Duodenal mucosa (tissue), 2 donors: ENCODE measurements at regions not wholly inside any gene's neighbourhood (a gene's known extent, or its start where the extent isn't known, plus 50 kb on each side); places are given as distances from the start of the nearest gene placed in this dataset.

Source experiments
- H3K27ac ChIP-seq: one replicate; pipeline ENCODE4 v1.7.0; 2013; ENCODE audit warnings: low read depth, low read length
- H3K27me3 ChIP-seq, 2 donors: one replicate each; pipeline ENCODE4 v1.7.0; 2013; ENCODE audit warnings: low read length in 2 of 2, control low read depth in 1 of 2; ENCODE audit not compliant: insufficient read depth in 2 of 2, control insufficient read depth in 1 of 2
- H3K36me3 ChIP-seq, 2 donors: one replicate each; pipeline ENCODE4 v1.7.0; 2013; ENCODE audit warnings: low read length in 2 of 2, control low read depth in 1 of 2; ENCODE audit not compliant: insufficient read depth in 2 of 2, control insufficient read depth in 1 of 2
- H3K4me1 ChIP-seq, 2 donors: one replicate each; pipeline ENCODE4 v1.7.0; 2013; ENCODE audit warnings: low read length in 2 of 2, control low read depth in 1 of 2; ENCODE audit not compliant: insufficient read depth in 2 of 2, control insufficient read depth in 1 of 2
- H3K4me3 ChIP-seq, 2 donors: one replicate each; pipeline ENCODE4 v1.7.0; 2013; ENCODE audit warnings: low read length in 2 of 2, low read depth in 1 of 2
- H3K9ac ChIP-seq, 2 donors: one replicate each; pipeline ENCODE4 v1.7.0; 2013; ENCODE audit warnings: low read length in 2 of 2, low read depth in 1 of 2
- H3K9me3 ChIP-seq, 2 donors: one replicate each; pipeline ENCODE4 v1.7.0; 2013; ENCODE audit warnings: low read length in 2 of 2, control low read depth in 1 of 2; ENCODE audit not compliant: control insufficient read depth in 1 of 2

DNA sequence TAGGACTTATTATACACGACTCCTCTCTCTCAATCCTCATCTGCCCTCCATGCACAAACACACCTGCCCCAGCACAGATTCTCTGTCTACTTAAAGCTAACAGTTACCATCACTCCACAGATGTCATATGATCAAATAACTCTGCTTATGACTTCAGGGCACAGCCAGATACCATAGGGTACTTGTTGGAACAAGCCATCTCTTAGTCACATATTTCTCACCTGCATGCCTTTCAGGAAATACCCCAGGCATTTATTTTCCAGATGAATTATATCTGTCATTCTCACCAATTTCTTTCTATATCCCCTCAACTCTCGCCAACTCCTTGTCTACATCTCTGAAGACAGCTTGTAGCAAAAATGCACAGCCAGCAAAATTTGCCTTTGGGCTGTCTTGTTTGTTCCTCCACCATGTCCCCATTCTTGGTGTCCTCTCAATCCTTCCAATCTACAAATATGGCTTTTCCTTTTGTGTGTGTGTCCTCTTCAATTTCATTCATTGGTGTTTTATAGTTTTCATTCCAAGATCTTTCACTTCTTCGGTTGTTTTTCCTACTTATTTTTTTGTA is 353.9 kb upstream of the CAMK1G start:
- H3K4me3 ChIP-seq, result no peak overlapping the region

DNA sequence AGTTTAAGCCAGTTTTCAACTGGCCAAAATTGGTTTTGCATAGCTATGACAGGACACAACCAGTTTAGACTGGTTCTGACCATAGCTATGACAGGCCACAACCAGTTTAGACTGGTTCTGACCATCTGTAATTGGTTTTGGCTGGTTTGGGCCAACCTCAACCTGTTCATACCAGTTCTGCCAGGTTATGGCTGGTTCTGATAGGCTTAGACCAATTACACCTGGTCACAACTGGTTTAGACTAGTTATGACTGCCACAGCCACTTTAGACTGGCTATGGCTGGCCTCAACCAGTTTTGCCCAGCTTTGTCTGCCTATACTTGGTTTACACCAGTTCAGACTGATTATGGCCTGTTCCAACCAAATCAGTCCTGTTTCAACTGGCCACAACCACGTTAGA is 353.2 kb upstream of the CAMK1G start:
- no peaks in the 10 kb centered on the region for H3K9me3 ChIP-seq
- no peaks in the 10 kb centered on the region for H3K4me1 ChIP-seq
- H3K36me3 ChIP-seq, result no peaks in the 10 kb centered on the region
- no peak overlapping the region for H3K9ac ChIP-seq
- H3K4me3 ChIP-seq, result no peak overlapping the region
- H3K27ac ChIP-seq, result no peak overlapping the region
- no peaks in the 10 kb centered on the region for H3K27me3 ChIP-seq

More for the DNA sequence above, 353.9 kb upstream of the CAMK1G start:
- H3K36me3 ChIP-seq, result no peaks in the 10 kb centered on the region
- H3K4me1 ChIP-seq, result no peaks in the 10 kb centered on the region
- H3K9ac ChIP-seq, result no peak overlapping the region
- no peaks in the 10 kb centered on the region for H3K27me3 ChIP-seq
- H3K9me3 ChIP-seq, result no peaks in the 10 kb centered on the region
- no peak overlapping the region for H3K27ac ChIP-seq

DNA sequence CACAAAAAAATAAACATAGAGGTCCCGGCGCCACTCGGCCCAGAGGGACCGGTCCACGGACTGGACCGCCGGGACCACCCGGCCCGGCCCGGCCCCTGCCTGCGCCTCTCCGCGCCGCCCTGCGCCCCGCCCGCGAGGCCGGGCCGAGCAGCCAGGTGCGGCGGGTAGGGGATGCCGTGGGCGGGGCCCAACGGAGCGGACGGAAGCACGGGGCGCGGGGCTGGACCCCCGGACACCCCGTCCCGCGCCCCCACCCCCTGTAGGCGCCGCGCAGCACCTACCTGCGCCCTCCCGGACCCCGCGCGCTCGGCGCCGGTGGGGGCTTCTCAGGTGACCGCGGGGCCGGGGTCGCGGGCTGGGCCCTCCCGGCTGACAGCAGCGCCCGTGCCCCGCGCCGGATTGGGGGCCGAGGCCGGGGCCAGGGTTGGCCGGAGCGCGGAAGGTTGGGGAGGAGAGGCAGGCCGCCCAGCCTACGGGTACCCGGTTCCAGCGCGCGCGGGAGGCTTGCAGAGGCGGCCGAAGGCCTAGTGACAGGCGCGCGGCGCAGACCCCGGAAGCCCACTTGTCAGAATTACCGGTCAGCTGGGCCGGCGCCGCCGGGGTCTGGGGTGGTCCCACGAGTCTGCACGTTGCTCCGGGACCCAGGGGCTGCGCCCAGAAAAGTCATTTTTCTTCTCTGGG is 351.9 kb upstream of the CAMK1G start:
- H3K9me3 ChIP-seq, result no peaks in the 10 kb centered on the region
- H3K4me3 ChIP-seq, result no peak overlapping the region
- no peaks in the 10 kb centered on the region for H3K36me3 ChIP-seq
- H3K27ac ChIP-seq, result no peak overlapping the region
- no peaks in the 10 kb centered on the region for H3K27me3 ChIP-seq
- H3K4me1 ChIP-seq, result no peaks in the 10 kb centered on the region
- no peak overlapping the region for H3K9ac ChIP-seq

DNA sequence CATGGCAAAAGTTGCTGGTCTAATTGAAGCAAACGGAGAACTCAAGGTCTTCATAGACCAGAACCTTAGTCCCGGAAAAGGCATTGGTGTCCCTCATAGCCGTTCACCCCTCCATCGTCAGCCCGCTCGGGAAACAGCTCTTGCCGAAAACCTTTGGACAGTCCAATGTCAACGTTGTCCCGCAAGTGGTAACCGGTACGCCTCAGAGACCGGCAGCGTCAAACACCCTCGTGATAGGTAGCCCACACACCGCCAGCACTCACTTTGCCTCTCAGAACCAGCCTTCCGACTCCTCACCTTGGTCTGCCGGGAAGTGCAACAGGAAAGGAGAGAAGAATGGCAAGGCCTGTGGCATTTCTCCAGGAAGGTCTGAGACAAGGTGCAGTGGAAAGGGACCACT is 351.3 kb upstream of the CAMK1G start:
- no peaks in the 10 kb centered on the region for H3K9me3 ChIP-seq
- H3K27ac ChIP-seq, result no peak overlapping the region
- H3K9ac ChIP-seq, result no peak overlapping the region
- H3K36me3 ChIP-seq, result no peaks in the 10 kb centered on the region
- H3K4me3 ChIP-seq, result no peak overlapping the region
- H3K27me3 ChIP-seq, result no peaks in the 10 kb centered on the region
- H3K4me1 ChIP-seq, result no peaks in the 10 kb centered on the region

DNA sequence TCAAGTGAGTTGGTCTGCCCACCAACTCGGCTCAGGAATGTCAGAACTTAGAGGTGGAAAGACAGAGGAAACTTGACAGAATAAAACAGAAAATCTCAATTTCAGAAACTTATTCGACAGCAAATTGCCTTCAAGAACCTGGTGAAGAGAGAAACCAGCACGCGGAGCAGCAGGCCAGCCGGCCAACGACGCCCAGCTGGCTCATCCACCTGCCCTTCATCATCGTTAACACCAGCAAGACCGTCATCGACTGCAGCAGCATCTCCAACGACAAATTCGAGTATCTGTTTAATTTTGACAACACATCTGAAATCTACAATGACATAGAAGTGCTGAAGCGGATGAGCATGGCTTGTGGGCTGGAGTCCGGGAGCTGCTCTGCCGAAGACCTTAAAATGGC is 350.8 kb upstream of the CAMK1G start:
- Histone ChIP-seq H3K27me3 (no peaks in the 10 kb centered on the region), H3K4me3 (no peak overlapping the region), H3K27ac (no peak overlapping the region), H3K4me1 (no peaks in the 10 kb centered on the region), H3K9ac (no peak overlapping the region), H3K9me3 (no peaks in the 10 kb centered on the region), H3K36me3 (no peaks in the 10 kb centered on the region)

DNA sequence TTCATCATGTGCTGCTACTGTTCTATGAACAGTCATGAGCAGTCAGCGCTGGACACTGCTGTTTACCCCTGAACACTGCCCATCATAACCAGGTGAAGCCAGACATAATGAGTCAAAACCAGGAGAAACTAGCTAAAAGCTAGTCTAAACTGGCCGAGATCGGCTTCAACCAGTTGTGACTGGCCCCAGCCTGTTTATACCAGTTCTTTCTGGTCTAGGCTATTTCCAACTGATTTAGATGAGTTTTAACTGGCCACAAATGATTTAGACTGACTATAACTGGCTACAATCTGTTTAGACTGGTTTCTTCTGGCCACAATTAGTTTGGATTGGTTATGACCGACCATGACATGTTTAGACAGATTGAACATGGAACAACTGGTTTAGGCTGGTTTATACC is 348.3 kb upstream of the CAMK1G start:
- H3K4me3 ChIP-seq, result no peak overlapping the region
- H3K36me3 ChIP-seq, result no peaks in the 10 kb centered on the region
- no peak overlapping the region for H3K27ac ChIP-seq
- no peak overlapping the region for H3K9ac ChIP-seq
- no peaks in the 10 kb centered on the region for H3K27me3 ChIP-seq
- no peaks in the 10 kb centered on the region for H3K4me1 ChIP-seq
- H3K9me3 ChIP-seq, result no peaks in the 10 kb centered on the region

DNA sequence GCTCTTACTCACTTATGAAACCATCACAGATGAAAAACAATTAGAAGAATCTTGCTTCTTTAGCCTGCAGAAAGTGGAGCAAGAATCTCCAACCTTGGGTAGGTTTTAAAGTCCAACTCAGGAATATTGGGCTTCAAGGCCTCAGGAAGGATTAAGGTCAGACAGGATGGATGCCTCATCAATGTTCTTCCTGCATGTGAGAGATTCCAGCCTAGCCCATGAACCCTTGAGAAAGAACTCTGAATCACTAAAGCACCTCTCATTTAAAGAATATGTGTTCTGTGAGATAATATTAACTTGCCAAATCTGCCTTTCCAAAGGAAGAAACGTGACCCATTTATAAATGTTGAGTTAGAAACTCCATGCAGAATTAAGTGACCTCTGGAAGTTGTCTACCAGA is 345.2 kb upstream of the CAMK1G start:
- Histone ChIP-seq H3K36me3 (no peaks in the 10 kb centered on the region), H3K9ac (no peak overlapping the region), H3K27me3 (no peaks in the 10 kb centered on the region), H3K27ac (no peak overlapping the region), H3K4me3 (no peak overlapping the region), H3K4me1 (no peaks in the 10 kb centered on the region), H3K9me3 (no peaks in the 10 kb centered on the region)

DNA sequence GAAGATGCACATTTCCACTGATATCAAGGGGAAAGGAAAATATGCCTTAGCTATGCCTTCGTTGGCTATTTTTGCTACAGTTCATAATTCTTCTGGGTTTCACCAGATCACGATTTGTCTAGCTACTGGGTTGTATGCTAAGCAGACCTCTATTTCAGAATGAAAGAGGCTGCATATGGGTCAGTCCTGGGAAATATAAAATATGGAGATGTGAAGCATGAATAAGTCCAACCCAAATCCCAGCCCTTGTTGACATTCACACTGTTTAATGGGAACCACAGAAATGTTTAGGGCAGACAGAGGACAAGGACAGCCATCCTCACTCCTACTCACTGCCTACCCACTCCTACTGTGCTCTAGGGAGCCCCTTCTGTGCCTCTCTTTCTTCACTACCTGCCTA is 343.2 kb upstream of the CAMK1G start:
- H3K27me3 ChIP-seq, result no peaks in the 10 kb centered on the region
- H3K9me3 ChIP-seq, result no peaks in the 10 kb centered on the region
- no peak overlapping the region for H3K9ac ChIP-seq
- no peaks in the 10 kb centered on the region for H3K4me1 ChIP-seq
- no peaks in the 10 kb centered on the region for H3K36me3 ChIP-seq
- H3K27ac ChIP-seq, result no peak overlapping the region
- H3K4me3 ChIP-seq, result no peak overlapping the region

DNA sequence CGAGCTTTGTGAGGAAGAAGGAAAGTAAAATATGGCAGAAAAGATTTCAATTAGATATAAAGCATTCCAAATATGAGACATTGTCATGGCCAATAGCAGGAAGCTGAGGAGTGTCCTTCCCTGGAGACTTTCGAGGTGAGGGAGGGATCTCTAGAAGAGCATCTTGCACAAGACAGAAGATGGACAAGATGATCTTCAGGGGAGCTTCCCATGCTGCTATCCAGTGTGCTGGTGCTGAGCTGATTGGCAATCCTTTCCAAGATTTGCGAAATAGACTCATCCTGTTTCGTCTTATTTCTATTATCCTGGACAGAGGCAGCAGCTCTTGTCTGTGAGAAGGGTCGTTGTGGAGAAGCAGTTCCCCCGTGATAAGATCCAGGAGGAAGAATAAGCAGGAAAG is 342.0 kb upstream of the CAMK1G start:
- Histone ChIP-seq H3K9me3 (no peaks in the 10 kb centered on the region), H3K27ac (no peak overlapping the region), H3K4me3 (no peak overlapping the region), H3K27me3 (no peaks in the 10 kb centered on the region), H3K36me3 (no peaks in the 10 kb centered on the region), H3K4me1 (no peaks in the 10 kb centered on the region), H3K9ac (no peak overlapping the region)

DNA sequence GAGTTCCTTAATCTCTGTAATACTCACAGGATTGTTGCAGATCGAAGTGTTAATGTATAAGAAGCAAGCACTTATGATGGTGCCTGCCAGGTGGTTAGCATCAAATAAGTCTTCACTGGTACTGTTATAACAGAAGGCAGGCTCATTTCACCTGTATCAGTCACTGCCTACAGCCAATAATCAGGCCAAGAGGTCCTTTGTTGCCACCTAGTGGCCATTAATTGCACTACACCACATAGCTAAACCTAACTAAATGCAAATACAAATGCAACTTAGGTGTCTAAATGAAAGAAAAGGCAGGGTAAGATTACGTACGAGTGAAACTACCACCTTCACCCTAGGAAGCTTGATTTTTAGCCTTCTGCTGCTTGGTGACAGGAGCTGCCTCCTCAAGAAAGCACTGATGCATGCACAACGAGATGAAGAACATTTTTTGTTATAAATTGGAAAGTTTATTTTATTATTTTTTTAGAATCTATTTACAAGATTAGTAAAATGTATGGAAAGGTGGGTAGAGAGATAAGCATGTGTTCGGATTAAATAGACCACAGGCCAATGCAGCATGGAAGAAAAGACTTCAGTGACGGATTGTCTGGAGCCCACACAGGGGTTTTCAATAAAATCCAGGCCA is 334.8 kb upstream of the CAMK1G start:
- H3K9ac ChIP-seq, result no peak overlapping the region
- H3K36me3 ChIP-seq, result no peaks in the 10 kb centered on the region
- no peaks in the 10 kb centered on the region for H3K27me3 ChIP-seq
- H3K27ac ChIP-seq, result no peak overlapping the region
- H3K4me1 ChIP-seq, result no peaks in the 10 kb centered on the region
- no peak overlapping the region for H3K4me3 ChIP-seq
- H3K9me3 ChIP-seq, result no peaks in the 10 kb centered on the region
